PC-3 (cell line): ENCODE measurements at regions not wholly inside any gene's neighbourhood (a gene's known extent, or its start where the extent isn't known, plus 50 kb on each side); places are given as distances from the start of the nearest gene placed in this dataset.

Experiments used
- ATAC-seq: fragments of 200-7000 bp; cut with Tn5 transposase; 2 replicates; pipeline ENCODE4 v1.9.1; 2020; ENCODE audit warnings: mild to moderate bottlenecking, moderate library complexity
- BruUV-seq: library from RNA; stranded (reverse); fragments of 400-500 nt; replicated peaks from 2 replicates; lab custom pipeline; 2021; lab: Mats Ljungman, UMichigan
- CTCF ChIA-PET: fragments of 300-600 bp; sonication (Branson Sonifier 250); formaldehyde crosslinking; loops from one replicate; lab custom pipeline; 2022; ENCODE audit warnings: antibody characterized with exemption; lab: Charles Lee
- POLR2A ChIA-PET: fragments of 300-600 bp; sonication (Branson Sonifier 250); formaldehyde crosslinking; loops from one replicate; lab custom pipeline; 2022; ENCODE audit warnings: antibody characterized with exemption; ENCODE audit not compliant: unreplicated experiment; lab: Charles Lee
- DNase-seq: peaks from one replicate; pipeline ENCODE4 v3.0.0-alpha.2; 2015
- H2AFZ ChIP-seq: fragments of 300-600 bp; sonication (generic); 2 replicates; pipeline ENCODE4 v1.6.0; 2016; ENCODE audit warnings: antibody characterized with exemption, low read length
- H3F3A ChIP-seq: fragments of 300-600 bp; sonication (generic); one replicate; pipeline ENCODE4 v1.6.0; 2017; ENCODE audit warnings: antibody characterized with exemption, low read length, control low read depth, mild to moderate bottlenecking; ENCODE audit not compliant: unreplicated experiment
- H3K27ac ChIP-seq: fragments of 300-600 bp; sonication (generic); 2 replicates; pipeline ENCODE4 v1.5.1; 2016; ENCODE audit warnings: mild to moderate bottlenecking, low read length
- H3K27me3 ChIP-seq: fragments of 300-600 bp; sonication (generic); 2 replicates; pipeline ENCODE4 v1.6.1; 2016; ENCODE audit warnings: low read length, mixed read lengths
- H3K36me3 ChIP-seq: fragments of 300-600 bp; sonication (generic); 2 replicates; pipeline ENCODE4 v1.6.1; 2016; ENCODE audit warnings: low read depth, mixed run types, low read length, mixed read lengths
- H3K4me1 ChIP-seq: fragments of 300-600 bp; sonication (generic); 2 replicates; pipeline ENCODE4 v1.5.1; 2016; ENCODE audit warnings: low read length; ENCODE audit not compliant: insufficient read depth
- H3K4me2 ChIP-seq: fragments of 300-600 bp; sonication (generic); 2 replicates; pipeline ENCODE4 v1.6.0; 2016; ENCODE audit warnings: low read length
- H3K4me3 ChIP-seq: fragments of 300-600 bp; sonication (generic); 2 replicates; pipeline ENCODE4 v1.5.1; 2016; ENCODE audit warnings: mild to moderate bottlenecking, low read length, mixed read lengths
- H3K79me2 ChIP-seq: fragments of 300-600 bp; sonication (generic); 2 replicates; pipeline ENCODE4 v1.6.1; 2017; ENCODE audit warnings: low read length, mixed read lengths
- H3K9ac ChIP-seq: fragments of 300-600 bp; sonication (generic); 2 replicates; pipeline ENCODE4 v1.6.0; 2016; ENCODE audit warnings: mild to moderate bottlenecking, low read length
- H3K9me2 ChIP-seq: fragments of 300-600 bp; sonication (generic); replicated peaks from 2 replicates; pipeline ENCODE4 v1.6.1; 2016; ENCODE audit warnings: mixed run types, low read length, mixed read lengths
- H3K9me3 ChIP-seq: fragments of 300-600 bp; sonication (generic); 2 replicates; pipeline ENCODE4 v1.6.1; 2016; ENCODE audit warnings: low read length, mixed read lengths
- H4K20me1 ChIP-seq: fragments of 300-600 bp; sonication (generic); 2 replicates; pipeline ENCODE4 v1.6.1; 2016; ENCODE audit warnings: low read length, mixed read lengths
- CTCF ChIP-seq: fragments of 300-600 bp; sonication (generic); conservative IDR thresholded peaks from 2 replicates; pipeline ENCODE4 v1.5.1; 2017; ENCODE audit warnings: antibody characterized with exemption, low read depth, mild to moderate bottlenecking, low read length
- EZH2 ChIP-seq: fragments of 300-600 bp; sonication (generic); IDR thresholded peaks from one replicate; pipeline ENCODE4 v1.6.1; 2017; ENCODE audit warnings: antibody characterized with exemption, mild to moderate bottlenecking, low read length; ENCODE audit not compliant: unreplicated experiment
- EZH2phosphoT487 ChIP-seq: fragments of 300-600 bp; sonication (generic); IDR thresholded peaks from 2 replicates; pipeline ENCODE4 v1.6.1; 2018; ENCODE audit warnings: mild to moderate bottlenecking, antibody characterized with exemption, low read length, borderline replicate concordance
- intact Hi-C: fragments of 100-400 bp; cut with micrococcal nuclease; formaldehyde crosslinking; loops from 2 replicates; pipeline ENCODE4 v1.9.0; 2023

- Histone ChIP-seq H3F3A (no peaks in the 10 kb centered on the region), H3K9me2 (no peaks in the 10 kb centered on the region), H3K4me3 (no peak overlapping the region), H4K20me1 (no peaks in the 10 kb centered on the region), H3K27me3 (no peaks in the 10 kb centered on the region), H3K4me1 (no peaks in the 10 kb centered on the region), H3K9ac (no peak overlapping the region), H3K79me2 (no peaks in the 10 kb centered on the region), H3K9me3 (no peaks in the 10 kb centered on the region), H3K4me2 (no peak overlapping the region), H2AFZ (no peak overlapping the region), H3K36me3 (no peaks in the 10 kb centered on the region), H3K27ac (no peak overlapping the region)
- no peak for DNase-seq
- POLR2A ChIA-PET = no interaction called here
- TF ChIP-seq CTCF (no peak), EZH2 (no peak), EZH2phosphoT487 (no peak)
- intact Hi-C loops = loop anchor here (10.0 kb wide), 1 partner anchor 117 kb away; no protein-coding TSS in a partner anchor
- no peak for ATAC-seq
- no TSS peak for BruUV-seq
- CTCF ChIA-PET = no interaction called here
These were observed 699.8 kb upstream of the ID2 start for GRCh38 chr2:7982054-7982453.

GRCh38 chr2:7983451-7983850, 698.4 kb upstream of the ID2 start:
- Histone ChIP-seq H3K4me1 (0 out of 2 replicates have a peak, but pooled peaks cover 3% of the 10 kb centered on the region), H3K36me3 (no peaks in the 10 kb centered on the region), H3K9me3 (no peaks in the 10 kb centered on the region), H3K9ac (no peak overlapping the region), H3K27me3 (no peaks in the 10 kb centered on the region), H4K20me1 (no peaks in the 10 kb centered on the region), H3K4me2 (no peak overlapping the region), H3K9me2 (no peaks in the 10 kb centered on the region), H3K79me2 (no peaks in the 10 kb centered on the region), H2AFZ (no peak overlapping the region), H3K4me3 (no peak overlapping the region), H3F3A (no peaks in the 10 kb centered on the region), H3K27ac (no peak overlapping the region)
- ATAC-seq = no peak
- intact Hi-C loops = loop anchor here (10.0 kb wide), 1 partner anchor 119 kb away; no protein-coding TSS in a partner anchor
- no peak for DNase-seq
- no TSS peak for BruUV-seq
- ChIA-PET CTCF (no interaction called here), POLR2A (no interaction called here)
- TF ChIP-seq EZH2phosphoT487 (no peak), CTCF (no peak), EZH2 (no peak)

- no peak for TF ChIP-seq EZH2
- TF ChIP-seq EZH2phosphoT487 = no peak
- TF ChIP-seq CTCF = no peak
- no peak overlapping the region for H3K27ac ChIP-seq
- H3K79me2 ChIP-seq = no peaks in the 10 kb centered on the region
- H4K20me1 ChIP-seq = no peaks in the 10 kb centered on the region
- no peak overlapping the region for H3K9ac ChIP-seq
- H3K9me3 ChIP-seq = no peaks in the 10 kb centered on the region
- 0 out of 2 replicates have a peak, but pooled peaks cover 3% of the 10 kb centered on the region for H3K4me1 ChIP-seq
- ChIA-PET CTCF (no interaction called here), POLR2A (no interaction called here)
- H3K4me2 ChIP-seq = no peak overlapping the region
- no peak overlapping the region for H3K4me3 ChIP-seq
- DNase-seq (no peak), ATAC-seq (no peak)
- no peaks in the 10 kb centered on the region for H3K36me3 ChIP-seq
- H3K27me3 ChIP-seq = no peaks in the 10 kb centered on the region
- no peak overlapping the region for H2AFZ ChIP-seq
- no TSS peak for BruUV-seq
- no peaks in the 10 kb centered on the region for H3F3A ChIP-seq
- intact Hi-C loops = loop anchor here (10.0 kb wide), 1 partner anchor 119 kb away; no protein-coding TSS in a partner anchor
- H3K9me2 ChIP-seq = no peaks in the 10 kb centered on the region
These were observed 697.9 kb upstream of the ID2 start for GRCh38 chr2:7983912-7984311.
